Gastroesophageal sphincter (tissue), 4 donors: ENCODE measurements at regions not wholly inside any gene's neighbourhood (a gene's known extent, or its start where the extent isn't known, plus 50 kb on each side); places are given as distances from the start of the nearest gene placed in this dataset.

Source experiments
- ATAC-seq: fragments of 150-250 bp; one replicate; pipeline ENCODE4 v1.9.1; 2016; ENCODE audit warnings: mild to moderate bottlenecking, moderate library complexity
- H3K27ac ChIP-seq, 4 donors: fragments of 200-600 bp; sonication (generic) in 3 of 4; 1 replicate in 3 of 4; 2 replicates in 1 of 4; pipeline ENCODE4 v1.5.1; 2016 to 2019
- H3K27me3 ChIP-seq: fragments of 200-600 bp; sonication (generic); one replicate; pipeline ENCODE4 v1.5.1; 2019
- H3K36me3 ChIP-seq, 2 donors: fragments of 200-600 bp; sonication (generic); one replicate each; pipeline ENCODE4 v1.5.1; 2019; ENCODE audit warnings: control low read depth in 1 of 2
- H3K4me1 ChIP-seq, 3 donors: fragments of 200-600 bp; sonication (generic); 1 replicate in 2 of 3; 2 replicates in 1 of 3; pipeline ENCODE4 v1.5.1; 2016 to 2019; ENCODE audit warnings: control low read depth in 2 of 3
- H3K4me3 ChIP-seq, 2 donors: fragments of 200-600 bp; sonication (generic); one replicate each; pipeline ENCODE4 v1.5.1; 2019; ENCODE audit warnings: mild to moderate bottlenecking in 1 of 2, moderate library complexity in 1 of 2
- H3K9me3 ChIP-seq, 3 donors: fragments of 200-600 bp; sonication (generic); one replicate each; pipeline ENCODE4 v1.5.1; 2017 to 2019; ENCODE audit warnings: control low read depth in 2 of 3
- EP300 ChIP-seq: sonication (generic); formaldehyde crosslinking; IDR thresholded peaks from one replicate; pipeline ENCODE4 v1.6.1; 2017; ENCODE audit warnings: antibody characterized with exemption, mild to moderate bottlenecking
- POLR2A ChIP-seq, 2 donors: fragments of 450-650 bp; IDR thresholded peaks; one replicate each; pipeline ENCODE4 v1.6.1; 2017; ENCODE audit warnings: antibody characterized with exemption in 2 of 2, mild to moderate bottlenecking in 2 of 2, moderate library complexity in 1 of 2
- POLR2AphosphoS5 ChIP-seq: sonication (generic); formaldehyde crosslinking; IDR thresholded peaks from one replicate; pipeline ENCODE4 v1.6.1; 2017; ENCODE audit warnings: antibody characterized with exemption
- WGBS, 2 donors: methylation state at CpG; one replicate each; pipeline ENCODE4 v1.1.5; 2018; ENCODE audit warnings: low coverage in 1 of 2; 5-methylcytosine and 5-hydroxymethylcytosine counted together
- TF ChIP-seq, protein P1 (sequence below), 4 experiments: fragments of 200-600 bp in 2 of 4; fragments of 450-650 bp in 2 of 4; sonication (generic) in 1 of 4; IDR thresholded peaks; one replicate each; pipeline ENCODE4 v1.5.1; 2017 to 2019; ENCODE audit warnings: antibody characterized with exemption in 4 of 4, mild to moderate bottlenecking in 2 of 4, moderate library complexity in 2 of 4

DNA sequence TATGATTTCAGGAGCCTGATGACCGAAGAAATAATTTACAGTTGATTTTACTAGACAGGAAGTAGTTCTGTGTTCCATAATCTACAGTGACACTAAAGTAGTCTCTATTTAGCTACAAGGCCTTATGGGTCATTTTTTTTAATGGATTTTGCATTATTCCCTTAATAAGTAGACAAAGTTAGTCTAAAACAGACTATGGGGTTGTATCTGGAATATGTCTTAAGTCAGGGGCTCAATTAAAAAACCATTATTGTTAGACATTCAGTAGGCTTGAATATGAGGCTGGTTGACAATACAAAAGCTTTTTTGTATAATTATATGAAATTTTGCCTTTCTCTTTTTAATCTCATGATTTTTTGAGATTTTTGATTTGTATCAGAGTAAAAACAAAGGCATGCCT, 820.0 kb upstream of the SEMA6D start:
- TF ChIP-seq EP300 (no peak), POLR2A (IDR thresholded peaks at IDR 0.05) (no peak), POLR2AphosphoS5 (no peak)
- TF ChIP-seq, protein P1, sequence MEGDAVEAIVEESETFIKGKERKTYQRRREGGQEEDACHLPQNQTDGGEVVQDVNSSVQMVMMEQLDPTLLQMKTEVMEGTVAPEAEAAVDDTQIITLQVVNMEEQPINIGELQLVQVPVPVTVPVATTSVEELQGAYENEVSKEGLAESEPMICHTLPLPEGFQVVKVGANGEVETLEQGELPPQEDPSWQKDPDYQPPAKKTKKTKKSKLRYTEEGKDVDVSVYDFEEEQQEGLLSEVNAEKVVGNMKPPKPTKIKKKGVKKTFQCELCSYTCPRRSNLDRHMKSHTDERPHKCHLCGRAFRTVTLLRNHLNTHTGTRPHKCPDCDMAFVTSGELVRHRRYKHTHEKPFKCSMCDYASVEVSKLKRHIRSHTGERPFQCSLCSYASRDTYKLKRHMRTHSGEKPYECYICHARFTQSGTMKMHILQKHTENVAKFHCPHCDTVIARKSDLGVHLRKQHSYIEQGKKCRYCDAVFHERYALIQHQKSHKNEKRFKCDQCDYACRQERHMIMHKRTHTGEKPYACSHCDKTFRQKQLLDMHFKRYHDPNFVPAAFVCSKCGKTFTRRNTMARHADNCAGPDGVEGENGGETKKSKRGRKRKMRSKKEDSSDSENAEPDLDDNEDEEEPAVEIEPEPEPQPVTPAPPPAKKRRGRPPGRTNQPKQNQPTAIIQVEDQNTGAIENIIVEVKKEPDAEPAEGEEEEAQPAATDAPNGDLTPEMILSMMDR (IDR thresholded peaks at IDR 0.05), result no peak
- no peaks in the 10 kb centered on the region for H3K36me3 ChIP-seq
- H3K27ac ChIP-seq, result no peak overlapping the region
- 45 to 47% methylated on average over 1 of the region's 1 CpG for WGBS, 2 donors
- H3K27me3 ChIP-seq, result no peaks in the 10 kb centered on the region
- no peak overlapping the region for H3K4me3 ChIP-seq
- no peaks in the 10 kb centered on the region for H3K9me3 ChIP-seq
- ATAC-seq, result no peak
- H3K4me1 ChIP-seq, result no peaks in the 10 kb centered on the region

DNA sequence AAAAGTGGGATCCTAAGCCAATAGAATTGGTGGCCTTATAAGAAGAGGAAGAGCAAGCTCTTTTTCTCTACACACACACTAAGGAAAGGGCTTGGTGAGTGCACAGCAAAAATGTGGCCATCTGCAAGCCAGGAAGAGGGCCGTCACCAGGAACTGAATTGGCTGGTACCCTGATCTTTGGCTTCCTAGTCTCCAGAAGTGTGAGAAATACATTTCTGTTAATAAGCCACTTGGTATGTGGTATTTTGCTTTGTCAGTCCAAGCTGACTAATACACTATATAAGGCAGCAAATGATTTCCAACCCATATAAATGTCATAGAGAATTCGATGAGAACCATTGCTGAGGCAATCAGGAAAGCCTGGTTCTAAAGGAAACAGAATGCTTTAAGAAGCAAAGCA, 816.3 kb upstream of the SEMA6D start:
- Histone ChIP-seq H3K4me1 (no peaks in the 10 kb centered on the region), H3K4me3 (no peak overlapping the region), H3K27me3 (no peaks in the 10 kb centered on the region), H3K36me3 (no peaks in the 10 kb centered on the region), H3K9me3 (no peaks in the 10 kb centered on the region), H3K27ac (no peak overlapping the region)
- WGBS, 2 donors, result 76 to 92% methylated on average over 2 of the region's 2 CpGs
- TF ChIP-seq EP300 (no peak), POLR2AphosphoS5 (no peak), POLR2A (IDR thresholded peaks at IDR 0.05) (no peak)
- TF ChIP-seq, protein P1 (IDR thresholded peaks at IDR 0.05), result no peak
- no peak for ATAC-seq

DNA sequence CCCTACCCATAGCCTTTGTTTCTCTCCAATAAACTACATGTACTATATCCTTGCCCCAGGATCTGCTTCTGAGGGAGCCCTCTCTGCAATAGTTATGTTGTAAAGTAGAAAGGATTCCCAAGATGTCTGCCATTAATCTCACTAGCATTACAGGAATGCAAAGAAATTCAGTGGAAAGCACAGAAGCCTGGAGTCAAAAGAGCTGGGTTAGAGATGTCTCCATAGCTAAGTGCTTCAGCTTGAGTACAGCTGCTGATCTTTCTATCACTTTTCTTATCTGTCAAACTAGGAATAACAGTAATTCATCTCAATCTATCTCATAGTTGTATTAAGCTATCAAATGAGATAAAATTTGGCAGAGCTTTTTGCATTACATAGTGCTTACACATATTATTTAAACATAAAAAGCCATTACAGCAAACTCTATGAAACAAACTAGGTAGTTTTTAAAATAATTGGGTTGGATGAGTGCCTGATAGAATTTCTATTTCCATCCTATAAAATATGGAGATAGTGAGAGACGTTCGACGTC, 799.5 kb upstream of the SEMA6D start:
- Histone ChIP-seq H3K9me3 (peaks cover 0 to 2% (median 0%) of the 10 kb centered on the region in 3 donors), H3K4me3 (no peak overlapping the region)
- 28 to 50% methylated on average over 3 of the region's 3 CpGs for WGBS, 2 donors

DNA sequence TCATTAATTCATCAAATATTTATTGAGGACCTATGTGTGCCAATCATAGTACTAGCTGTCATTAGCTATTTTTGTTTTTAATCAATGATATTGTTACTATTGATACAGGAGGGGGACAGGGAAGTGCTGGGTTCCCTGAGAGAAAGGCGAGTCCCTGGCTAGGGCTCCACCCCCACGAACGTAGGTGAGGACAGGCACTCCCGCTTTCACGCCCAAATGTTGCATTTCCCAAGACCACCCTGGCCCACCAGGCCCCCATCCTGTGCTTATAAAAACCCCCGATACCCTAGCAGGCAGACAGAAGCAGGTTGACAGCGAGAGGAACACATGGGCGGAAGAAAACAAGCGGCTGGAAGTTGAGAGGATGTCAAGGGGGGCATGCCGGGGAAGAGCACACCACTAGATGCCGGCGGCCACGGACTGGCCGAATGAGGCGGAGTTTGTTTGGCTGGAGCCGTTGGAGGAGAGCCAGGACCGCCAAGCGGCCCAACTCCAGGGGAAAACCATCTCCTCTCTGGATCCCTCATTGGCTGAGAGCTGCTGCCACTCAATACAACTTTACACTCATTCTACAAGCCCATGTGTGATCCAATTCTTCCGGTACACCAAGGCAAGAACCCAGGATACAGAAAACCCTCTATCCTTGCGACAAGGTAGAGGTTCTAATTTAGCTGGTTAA, 798.7 kb upstream of the SEMA6D start:
- H3K27ac ChIP-seq, result no peak overlapping the region
- no peaks in the 10 kb centered on the region for H3K4me1 ChIP-seq
- TF ChIP-seq, protein P1 (IDR thresholded peaks at IDR 0.05), result no peak
- no peak for TF ChIP-seq POLR2AphosphoS5
- TF ChIP-seq EP300, result no peak
- TF ChIP-seq POLR2A (IDR thresholded peaks at IDR 0.05), result no peak
- H3K4me3 ChIP-seq, result no peak overlapping the region
- no peaks in the 10 kb centered on the region for H3K36me3 ChIP-seq
- 86 to 90% methylated on average over 4 to 18 of the region's 20 CpGs for WGBS, 2 donors
- H3K27me3 ChIP-seq, result no peaks in the 10 kb centered on the region
- no peaks in the 10 kb centered on the region for H3K9me3 ChIP-seq
- no peak for ATAC-seq

More for the DNA sequence above, 799.5 kb upstream of the SEMA6D start:
- ATAC-seq, result no peak
- Histone ChIP-seq H3K4me1 (no peaks in the 10 kb centered on the region), H3K36me3 (no peaks in the 10 kb centered on the region), H3K27me3 (no peaks in the 10 kb centered on the region), H3K27ac (no peak overlapping the region)
- TF ChIP-seq, protein P1 (IDR thresholded peaks at IDR 0.05), result no peak
- TF ChIP-seq POLR2A (IDR thresholded peaks at IDR 0.05) (no peak), POLR2AphosphoS5 (no peak), EP300 (no peak)

DNA sequence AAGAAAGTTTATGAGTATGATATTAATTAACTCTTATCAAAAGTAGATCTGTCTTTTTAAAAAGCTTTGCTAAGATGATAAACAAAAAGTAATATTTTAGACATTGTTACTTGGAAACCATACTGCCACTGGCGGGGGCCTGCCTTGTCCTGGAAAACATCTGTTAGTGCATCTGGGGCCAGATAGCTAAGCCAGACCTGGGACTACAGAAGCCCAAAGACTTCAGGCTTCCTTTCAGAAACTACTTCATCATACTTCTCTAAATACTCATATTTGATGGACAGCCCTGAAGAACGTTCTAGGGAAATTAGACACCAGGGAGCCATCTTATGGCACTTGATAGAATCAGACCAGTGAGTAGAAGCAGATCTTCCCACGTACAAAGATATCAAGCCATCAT, 795.4 kb upstream of the SEMA6D start:
- TF ChIP-seq, protein P1 (IDR thresholded peaks at IDR 0.05), result no peak
- TF ChIP-seq EP300, result no peak
- TF ChIP-seq POLR2A (IDR thresholded peaks at IDR 0.05), result no peak
- TF ChIP-seq POLR2AphosphoS5, result no peak
- H3K36me3 ChIP-seq, result no peaks in the 10 kb centered on the region
- 30 to 35% methylated on average over 2 to 3 of the region's 3 CpGs for WGBS, 2 donors
- H3K27me3 ChIP-seq, result no peaks in the 10 kb centered on the region
- H3K4me3 ChIP-seq, result no peak overlapping the region
- no peaks in the 10 kb centered on the region for H3K4me1 ChIP-seq
- H3K27ac ChIP-seq, result no peak overlapping the region
- ATAC-seq, result no peak
- no peaks in the 10 kb centered on the region for H3K9me3 ChIP-seq
